Tibial nerve (tissue), 4 donors: ENCODE measurements at regions not wholly inside any gene's neighbourhood (a gene's known extent, or its start where the extent isn't known, plus 50 kb on each side); places are given as distances from the start of the nearest gene placed in this dataset.

Experiments
- DNase-seq, 2 donors: peaks; one replicate each; pipeline ENCODE4 v3.0.0-alpha.2; 2019; ENCODE audit warnings: low spot score in 2 of 2
- H3K27ac ChIP-seq, 4 donors: fragments of 200-600 bp; sonication (generic) in 3 of 4; one replicate each; pipeline ENCODE4 v1.5.1; 2017 to 2019; ENCODE audit warnings: mild to moderate bottlenecking in 1 of 4
- H3K27me3 ChIP-seq, 2 donors: fragments of 200-600 bp; sonication (generic) in 1 of 2; one replicate each; pipeline versions ENCODE4 v1.5.1 to v1.6.0; 2017 to 2019
- H3K36me3 ChIP-seq, 3 donors: fragments of 200-600 bp; sonication (generic); one replicate each; pipeline ENCODE4 v1.5.1; 2018 to 2019
- H3K4me1 ChIP-seq, 4 donors: fragments of 200-600 bp; sonication (generic) in 3 of 4; one replicate each; pipeline ENCODE4 v1.5.1; 2017 to 2019
- H3K4me3 ChIP-seq, 4 donors: fragments of 200-600 bp; sonication (generic) in 3 of 4; one replicate each; pipeline ENCODE4 v1.5.1; 2017 to 2019; ENCODE audit warnings: mild to moderate bottlenecking in 1 of 4, moderate library complexity in 1 of 4
- H3K9me3 ChIP-seq, 4 donors: fragments of 200-600 bp; sonication (generic) in 3 of 4; one replicate each; pipeline ENCODE4 v1.5.1; 2017 to 2019
- CTCF ChIP-seq, 5 experiments: fragments of 200-600 bp in 3 of 5; fragments of 450-650 bp in 2 of 5; sonication (generic) in 3 of 5; IDR thresholded peaks; one replicate each; pipeline ENCODE4 v1.5.1; 2016 to 2019; ENCODE audit warnings: antibody characterized with exemption in 5 of 5, mild to moderate bottlenecking in 3 of 5, moderate library complexity in 2 of 5
- EP300 ChIP-seq, 2 donors: sonication (generic); formaldehyde crosslinking; IDR thresholded peaks; one replicate each; pipeline ENCODE4 v1.6.1; 2017; ENCODE audit warnings: antibody characterized with exemption in 2 of 2, mild to moderate bottlenecking in 1 of 2
- POLR2A ChIP-seq, 2 donors: fragments of 450-650 bp; IDR thresholded peaks; one replicate each; pipeline ENCODE4 v1.6.1; 2017; ENCODE audit warnings: antibody characterized with exemption in 2 of 2, mild to moderate bottlenecking in 2 of 2, moderate library complexity in 2 of 2
- WGBS, 2 donors: methylation state at CpG; one replicate each; pipeline ENCODE4 v1.1.5; 2018; 5-methylcytosine and 5-hydroxymethylcytosine counted together

GRCh38 chr18:67243799-67244587 lies 272.5 kb downstream of the DSEL start:
- Histone ChIP-seq H3K4me3 (peak overlapping the region in 1 of 4 donors; percentile 22), H3K36me3 (no peaks in the 10 kb centered on the region), H3K9me3 (no peaks in the 10 kb centered on the region), H3K27ac (no peak overlapping the region), H3K4me1 (peaks cover 0 to 6% (median 2%) of the 10 kb centered on the region in 4 donors), H3K27me3 (no peaks in the 10 kb centered on the region)
- WGBS, 2 donors = 32 to 36% methylated on average over 3 of the region's 3 CpGs
- DNase-seq = no peak
- TF ChIP-seq EP300 (IDR thresholded peaks at IDR 0.05) (no peak), POLR2A (IDR thresholded peaks at IDR 0.05) (no peak), CTCF (IDR thresholded peaks at IDR 0.05) (no peak)

DNA sequence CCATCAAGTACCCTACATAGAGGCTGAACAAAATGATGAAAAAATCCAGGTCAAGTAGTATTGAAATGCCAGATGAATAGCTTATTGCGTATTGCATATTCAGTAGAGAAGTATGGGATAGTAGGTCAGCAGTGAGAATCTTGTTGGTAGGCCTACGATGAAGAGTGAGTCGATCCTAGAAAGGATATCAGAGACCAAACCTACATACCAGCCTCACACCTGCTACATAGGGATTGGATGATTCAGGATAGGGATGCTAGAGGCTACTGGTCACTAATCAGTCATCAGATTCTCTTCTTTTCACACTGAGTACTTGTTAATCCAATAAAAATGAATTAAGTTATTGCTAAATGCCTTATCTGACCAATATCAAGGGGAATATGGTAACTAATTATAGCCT lies 274.5 kb downstream of the DSEL start:
- Histone ChIP-seq H3K36me3 (no peaks in the 10 kb centered on the region), H3K9me3 (no peaks in the 10 kb centered on the region), H3K4me1 (peaks cover 0 to 6% (median 2%) of the 10 kb centered on the region in 4 donors), H3K27me3 (no peaks in the 10 kb centered on the region), H3K4me3 (no peak overlapping the region), H3K27ac (no peak overlapping the region)
- DNase-seq = no peak
- WGBS, 2 donors = 91 to 93% methylated on average over 3 of the region's 3 CpGs
- TF ChIP-seq EP300 (IDR thresholded peaks at IDR 0.05) (no peak), POLR2A (IDR thresholded peaks at IDR 0.05) (no peak), CTCF (IDR thresholded peaks at IDR 0.05) (no peak)

DNA sequence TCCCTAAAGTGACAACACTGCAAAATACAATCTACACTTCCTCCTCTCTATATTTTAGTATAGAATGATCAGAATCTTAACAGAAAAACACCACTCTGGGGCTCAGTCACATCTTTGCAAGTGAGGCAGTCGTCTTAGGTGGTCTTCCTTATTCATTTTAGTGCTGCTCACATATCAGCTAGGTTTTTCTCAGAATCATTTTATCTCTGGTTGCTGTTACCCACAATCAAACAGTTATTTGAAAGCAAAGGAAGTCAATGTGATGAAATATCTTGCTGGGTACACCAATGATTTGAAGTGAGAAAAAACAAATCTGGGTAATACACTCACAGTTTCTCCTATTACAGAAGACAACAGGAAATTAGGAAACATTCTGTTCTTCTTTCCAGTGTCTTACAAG lies 275.2 kb downstream of the DSEL start:
- no peak overlapping the region for H3K4me3 ChIP-seq
- no peaks in the 10 kb centered on the region for H3K9me3 ChIP-seq
- no peaks in the 10 kb centered on the region for H3K36me3 ChIP-seq
- DNase-seq = no peak
- TF ChIP-seq CTCF (IDR thresholded peaks at IDR 0.05) (no peak), POLR2A (IDR thresholded peaks at IDR 0.05) (no peak), EP300 (IDR thresholded peaks at IDR 0.05) (no peak)
- H3K27ac ChIP-seq = no peak overlapping the region
- peaks cover 0 to 6% (median 2%) of the 10 kb centered on the region in 4 donors for H3K4me1 ChIP-seq
- H3K27me3 ChIP-seq = no peaks in the 10 kb centered on the region
- 68 to 87% methylated on average over 1 of the region's 1 CpG for WGBS, 2 donors

- Histone ChIP-seq H3K9me3 (no peaks in the 10 kb centered on the region), H3K27me3 (no peaks in the 10 kb centered on the region), H3K27ac (no peak overlapping the region), H3K4me1 (peaks cover 0 to 6% (median 2%) of the 10 kb centered on the region in 4 donors), H3K36me3 (no peaks in the 10 kb centered on the region), H3K4me3 (no peak overlapping the region)
- TF ChIP-seq POLR2A (IDR thresholded peaks at IDR 0.05) (no peak), CTCF (IDR thresholded peaks at IDR 0.05) (no peak), EP300 (IDR thresholded peaks at IDR 0.05) (no peak)
- no peak for DNase-seq
- 94 to 95% methylated on average over 7 of the region's 7 CpGs for WGBS, 2 donors
Observed at GRCh38 chr18:67239826-67240225, 276.7 kb downstream of the DSEL start.

- Histone ChIP-seq H3K4me3 (no peak overlapping the region), H3K27me3 (no peaks in the 10 kb centered on the region), H3K9me3 (peaks cover 0 to 6% (median 0%) of the 10 kb centered on the region in 4 donors), H3K36me3 (no peaks in the 10 kb centered on the region), H3K27ac (no peak overlapping the region), H3K4me1 (no peaks in the 10 kb centered on the region)
- WGBS, 2 donors = 69 to 85% methylated on average over 1 of the region's 1 CpG
- TF ChIP-seq EP300 (IDR thresholded peaks at IDR 0.05) (no peak), CTCF (IDR thresholded peaks at IDR 0.05) (no peak), POLR2A (IDR thresholded peaks at IDR 0.05) (no peak)
- no peak for DNase-seq
Observed at GRCh38 chr18:67232991-67233390, 283.5 kb downstream of the DSEL start.
